HepG2 (cell line): ENCODE measurements at regions not wholly inside any gene's neighbourhood (a gene's known extent, or its start where the extent isn't known, plus 50 kb on each side); places are given as distances from the start of the nearest gene placed in this dataset.

ENCODE experiments used
- ATRX ChIP-seq: sonication (generic); formaldehyde crosslinking; IDR thresholded peaks from 2 replicates; pipeline ENCODE4 v1.4.0; 2020; ENCODE audit warnings: missing genetic modification reagents, borderline replicate concordance
- EP300 ChIP-seq, 3 experiments: sonication (generic) in 1 of 3; formaldehyde crosslinking in 1 of 3; IDR thresholded peaks; 2 replicates each; pipeline versions ENCODE4 v1.5.1 to v1.6.1; 2011 to 2020; ENCODE audit warnings: low read depth in 2 of 3, low read length in 2 of 3, borderline replicate concordance in 1 of 3, improper control_type of control experiment in 1 of 3, mild to moderate bottlenecking in 1 of 3, missing genetic modification reagents in 1 of 3, moderate library complexity in 1 of 3
- FOXO4 ChIP-seq: sonication (generic); formaldehyde crosslinking; conservative IDR thresholded peaks from 2 replicates; pipeline ENCODE4 v1.8.1; 2023; ENCODE audit warnings: missing genetic modification reagents
- NR2F1 ChIP-seq, 2 experiments: fragments of 450-650 bp in 1 of 2; formaldehyde crosslinking in 1 of 2; IDR thresholded peaks; 2 replicates each; pipeline versions ENCODE4 v1.5.0 to v1.6.1; 2016 to 2020; ENCODE audit warnings: mild to moderate bottlenecking in 1 of 2, missing compliant biosample characterization in 1 of 2, missing genetic modification reagents in 1 of 2, moderate library complexity in 1 of 2
- PHF21A ChIP-seq: sonication (generic); formaldehyde crosslinking; IDR thresholded peaks from 2 replicates; pipeline ENCODE4 v1.5.0; 2020; ENCODE audit warnings: mild to moderate bottlenecking, missing genetic modification reagents
- REST ChIP-seq, 2 experiments: IDR thresholded peaks; 2 replicates each; pipeline ENCODE4 v1.6.1; 2011 to 2012; ENCODE audit warnings: low read length in 2 of 2, borderline replicate concordance in 1 of 2, low read depth in 1 of 2, mild to moderate bottlenecking in 1 of 2, moderate library complexity in 1 of 2
- SRY ChIP-seq: sonication (generic); formaldehyde crosslinking; IDR thresholded peaks from 2 replicates; pipeline ENCODE4 v1.8.0; 2022; ENCODE audit warnings: mild to moderate bottlenecking, missing genetic modification reagents
- ZNF331 ChIP-seq: sonication (generic); formaldehyde crosslinking; IDR thresholded peaks from 2 replicates; pipeline ENCODE4 v1.4.0; 2020; ENCODE audit warnings: missing genetic modification reagents
- ZNF546 ChIP-seq: sonication (generic); formaldehyde crosslinking; conservative IDR thresholded peaks from 2 replicates; pipeline ENCODE4 v1.8.1; 2023; ENCODE audit warnings: mild to moderate bottlenecking, missing genetic modification reagents
- ZNF589 ChIP-seq: sonication (generic); formaldehyde crosslinking; conservative IDR thresholded peaks from 2 replicates; pipeline ENCODE4 v1.8.0; 2022; ENCODE audit warnings: mild to moderate bottlenecking, moderate library complexity, missing genetic modification reagents
- TF ChIP-seq, protein P1 (sequence below): sonication (generic); formaldehyde crosslinking; IDR thresholded peaks from 2 replicates; pipeline ENCODE4 v1.5.0; 2020; ENCODE audit warnings: mild to moderate bottlenecking, missing genetic modification reagents, moderate library complexity

- no peak for TF ChIP-seq SRY
- no peak for TF ChIP-seq FOXO4 (CRISPR knock-in tag)
- TF ChIP-seq, protein P1, sequence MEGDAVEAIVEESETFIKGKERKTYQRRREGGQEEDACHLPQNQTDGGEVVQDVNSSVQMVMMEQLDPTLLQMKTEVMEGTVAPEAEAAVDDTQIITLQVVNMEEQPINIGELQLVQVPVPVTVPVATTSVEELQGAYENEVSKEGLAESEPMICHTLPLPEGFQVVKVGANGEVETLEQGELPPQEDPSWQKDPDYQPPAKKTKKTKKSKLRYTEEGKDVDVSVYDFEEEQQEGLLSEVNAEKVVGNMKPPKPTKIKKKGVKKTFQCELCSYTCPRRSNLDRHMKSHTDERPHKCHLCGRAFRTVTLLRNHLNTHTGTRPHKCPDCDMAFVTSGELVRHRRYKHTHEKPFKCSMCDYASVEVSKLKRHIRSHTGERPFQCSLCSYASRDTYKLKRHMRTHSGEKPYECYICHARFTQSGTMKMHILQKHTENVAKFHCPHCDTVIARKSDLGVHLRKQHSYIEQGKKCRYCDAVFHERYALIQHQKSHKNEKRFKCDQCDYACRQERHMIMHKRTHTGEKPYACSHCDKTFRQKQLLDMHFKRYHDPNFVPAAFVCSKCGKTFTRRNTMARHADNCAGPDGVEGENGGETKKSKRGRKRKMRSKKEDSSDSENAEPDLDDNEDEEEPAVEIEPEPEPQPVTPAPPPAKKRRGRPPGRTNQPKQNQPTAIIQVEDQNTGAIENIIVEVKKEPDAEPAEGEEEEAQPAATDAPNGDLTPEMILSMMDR (CRISPR knock-in tag): no peak
- no peak for TF ChIP-seq ZNF331
- no peak for TF ChIP-seq PHF21A (CRISPR knock-in tag)
- no peak for TF ChIP-seq ZNF546 (CRISPR knock-in tag)
- TF ChIP-seq EP300 (IDR thresholded peaks at IDR 0.05; ENCODE audit: low read depth in 2 of 2, low read length in 2 of 2): no peak
- no peak for TF ChIP-seq EP300 (CRISPR knock-in tag; IDR thresholded peaks at IDR 0.05; ENCODE audit: borderline replicate concordance)
- TF ChIP-seq REST (IDR thresholded peaks at IDR 0.05; ENCODE audit: borderline replicate concordance in 1 of 2, low read depth in 1 of 2, low read length in 2 of 2): no peak
- no peak for TF ChIP-seq ZNF589 (CRISPR knock-in tag)
- no peak for TF ChIP-seq NR2F1 (CRISPR knock-in tag; IDR thresholded peaks at IDR 0.05)
- TF ChIP-seq ATRX (CRISPR knock-in tag): no peak
Observed at GRCh38 chr2:162888652-162889051, 50.1 kb upstream of the KCNH7 start.
